NCI-H2171 treated with DMSO at 0.1 percent for 48 hours (cell line): ENCODE measurements at regions not wholly inside any gene's neighbourhood (a gene's known extent, or its start where the extent isn't known, plus 50 kb on each side); places are given as distances from the start of the nearest gene placed in this dataset.

Source experiments
- DNase-seq: peaks from one replicate; lab custom pipeline; 2025; lab: John Stamatoyannopoulos, UW

GRCh38 chr4:125951261-125951887 lies 636.6 kb downstream of the FAT4 start:
- DNase-seq: no peak

- DNase-seq: no peak
These were observed 637.9 kb downstream of the FAT4 start for GRCh38 chr4:125952631-125953030.

GRCh38 chr4:125956276-125956675 lies 641.5 kb downstream of the FAT4 start:
- DNase-seq: no peak

- no peak for DNase-seq
These were observed 643.8 kb downstream of the FAT4 start for GRCh38 chr4:125958519-125958918.

- DNase-seq: no peak
These were observed 646.9 kb downstream of the FAT4 start for GRCh38 chr4:125961626-125962025.

- no peak for DNase-seq
These were observed 661.2 kb downstream of the FAT4 start for GRCh38 chr4:125975861-125976397.

- no peak for DNase-seq
These were observed 665.2 kb downstream of the FAT4 start for GRCh38 chr4:125979950-125980349.

- DNase-seq: no peak
These were observed 668.4 kb downstream of the FAT4 start for GRCh38 chr4:125983168-125983567.

- DNase-seq: no peak
These were observed 671.1 kb downstream of the FAT4 start for GRCh38 chr4:125985856-125986255.

- DNase-seq: no peak
These were observed 671.6 kb downstream of the FAT4 start for GRCh38 chr4:125986307-125986706.

GRCh38 chr4:125988464-125988863 lies 673.7 kb downstream of the FAT4 start:
- no peak for DNase-seq

- no peak for DNase-seq
These were observed 676.6 kb downstream of the FAT4 start for GRCh38 chr4:125991398-125991797.

- no peak for DNase-seq
These were observed 678.1 kb downstream of the FAT4 start for GRCh38 chr4:125992891-125993290.

GRCh38 chr4:125994024-125994423 lies 679.3 kb downstream of the FAT4 start:
- no peak for DNase-seq

GRCh38 chr4:125994430-125994829 lies 679.7 kb downstream of the FAT4 start:
- no peak for DNase-seq

GRCh38 chr4:126004941-126005340 lies 690.2 kb downstream of the FAT4 start:
- no peak for DNase-seq

- DNase-seq: no peak
These were observed 692.4 kb downstream of the FAT4 start for GRCh38 chr4:126007142-126007541.

GRCh38 chr4:126012691-126013290 lies 698.0 kb downstream of the FAT4 start:
- no peak for DNase-seq

GRCh38 chr4:126018274-126018673 lies 703.5 kb downstream of the FAT4 start:
- DNase-seq: no peak

GRCh38 chr4:126023896-126024295 lies 709.1 kb downstream of the FAT4 start:
- DNase-seq: no peak

GRCh38 chr4:126027601-126028000 lies 712.8 kb downstream of the FAT4 start:
- no peak for DNase-seq

- no peak for DNase-seq
These were observed 714.1 kb downstream of the FAT4 start for GRCh38 chr4:126028876-126029275.

- no peak for DNase-seq
These were observed 722.5 kb downstream of the FAT4 start for GRCh38 chr4:126037231-126037630.
